NT2/D1 (cell line): ENCODE measurements at regions not wholly inside any gene's neighbourhood (a gene's known extent, or its start where the extent isn't known, plus 50 kb on each side); places are given as distances from the start of the nearest gene placed in this dataset.

Experiments
- SUZ12 ChIP-seq: IDR thresholded peaks from 2 replicates; pipeline ENCODE4 v1.6.1; 2011; ENCODE audit not compliant: insufficient read length, insufficient read depth; ENCODE audit errors: extremely low read depth
- YY1 ChIP-seq: IDR thresholded peaks from 2 replicates; pipeline ENCODE4 v1.6.1; 2011; ENCODE audit not compliant: insufficient read length, insufficient read depth
- ZNF274 ChIP-seq: IDR thresholded peaks from 2 replicates; pipeline ENCODE4 v1.6.1; 2011; ENCODE audit warnings: mild to moderate bottlenecking, low read depth, low read length

- TF ChIP-seq YY1 (no peak), ZNF274 (no peak), SUZ12 (no peak)
Measured at GRCh38 chr12:127654383-127654985, 612.5 kb upstream of the TMEM132C start.
